Adrenal gland (tissue), 9 donors: ENCODE measurements at regions not wholly inside any gene's neighbourhood (a gene's known extent, or its start where the extent isn't known, plus 50 kb on each side); places are given as distances from the start of the nearest gene placed in this dataset.

Experiments used
- DNase-seq, 7 donors: peaks; one replicate each; pipeline ENCODE4 v3.0.0-alpha.2; 2019 to 2020
- H3K27ac ChIP-seq, 5 donors: fragments of 200-600 bp; sonication (generic) in 4 of 5; 1 replicate in 3 of 5; 2 replicates in 2 of 5; pipeline versions ENCODE4 v1.5.1 to v1.8.0; 2016 to 2020; ENCODE audit warnings: mild to moderate bottlenecking in 1 of 5
- H3K27me3 ChIP-seq: fragments of 200-600 bp; 2 replicates; pipeline ENCODE4 v1.8.0; 2021
- H3K36me3 ChIP-seq, 2 donors: fragments of 200-600 bp; replicated peaks in 1 of 2; 1 replicate in 1 of 2; 2 replicates in 1 of 2; pipeline versions ENCODE4 v1.5.1 to v1.8.0; 2018 to 2022
- H3K4me1 ChIP-seq, 2 donors: fragments of 200-600 bp; replicated peaks in 1 of 2; 1 replicate in 1 of 2; 2 replicates in 1 of 2; pipeline versions ENCODE4 v1.5.1 to v1.8.0; 2018 to 2021
- H3K4me3 ChIP-seq, 4 donors: fragments of 200-600 bp; sonication (generic) in 3 of 4; one replicate each; pipeline ENCODE4 v1.5.1; 2016 to 2018
- H3K9me3 ChIP-seq, 3 donors: fragments of 200-600 bp; sonication (generic) in 1 of 3; replicated peaks in 1 of 3; 1 replicate in 2 of 3; 2 replicates in 1 of 3; pipeline versions ENCODE4 v1.5.1 to v1.8.0; 2016 to 2021
- POLR2A ChIP-seq, 2 donors: fragments of 450-650 bp; IDR thresholded peaks; one replicate each; pipeline ENCODE4 v1.6.1; 2017; ENCODE audit warnings: antibody characterized with exemption in 2 of 2, mild to moderate bottlenecking in 2 of 2, moderate library complexity in 1 of 2
- WGBS, 4 donors: extraction: QIAGEN DNeasy Blood & Tissue Kit in 2 of 4; methylation state at CpG; one replicate each; pipeline versions ENCODE4 v1.1.5 to v1.1.7; 2013 to 2017; 5-methylcytosine and 5-hydroxymethylcytosine counted together
- intact Hi-C, 2 donors: fragments of 100-400 bp; cut with DNase I; formaldehyde crosslinking; loops; one replicate each; pipeline versions ENCODE4 v1.14.1 to v1.15.0; 2022 to 2023
- TF ChIP-seq, protein P1 (sequence below), 6 experiments: fragments of 450-650 bp in 4 of 6; fragments of 200-600 bp in 2 of 6; sonication (generic) in 1 of 6; IDR thresholded peaks; 1 replicate in 5 of 6; 2 replicates in 1 of 6; pipeline versions ENCODE4 v1.5.1 to v1.8.0; 2016 to 2021; ENCODE audit warnings: antibody characterized with exemption in 6 of 6, mild to moderate bottlenecking in 2 of 6, moderate library complexity in 1 of 6
- donor health status: healthy with polysubstance abuse.
- donor health status: Bipolar disorder and iron deficiency.
- donor health status: DM: yes; HTN: yes; CAD: no.
- donor health status: DM: no; HTN: no; CAD: no.
- donor health status: DM: no; HTN: no; CAD: no.

- 35 to 63% (median 57%) methylated on average over 2 of the region's 2 CpGs for WGBS, 4 donors
Observed at GRCh38 chr5:153086486-153086885, 404.0 kb upstream of the GRIA1 start.

DNA sequence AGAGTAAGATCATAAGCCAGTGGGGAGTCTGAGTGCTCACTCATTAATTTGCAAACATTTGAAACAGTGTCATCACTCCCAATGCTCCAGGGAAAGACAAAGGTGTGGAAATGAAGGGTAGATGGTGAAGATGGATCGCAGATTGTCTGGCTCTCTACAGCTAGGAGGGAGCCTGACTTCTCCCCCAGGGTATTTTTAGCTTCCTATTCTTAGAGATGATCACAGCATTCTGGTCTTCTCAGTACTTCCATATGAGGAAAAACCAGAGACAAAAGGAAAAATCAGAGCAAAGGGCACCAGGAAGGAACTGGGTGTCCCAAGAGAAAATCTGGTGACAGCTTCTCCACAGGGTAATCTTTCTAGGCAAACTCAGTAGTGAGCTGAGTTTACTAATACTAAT is 401.9 kb upstream of the GRIA1 start:
- Histone ChIP-seq H3K9me3 (no peaks in the 10 kb centered on the region), H3K4me3 (no peak overlapping the region), H3K27me3 (no peaks in the 10 kb centered on the region), H3K4me1 (no peaks in the 10 kb centered on the region), H3K27ac (no peak overlapping the region), H3K36me3 (no peaks in the 10 kb centered on the region)
- no peak for DNase-seq
- TF ChIP-seq POLR2A (IDR thresholded peaks at IDR 0.05), result no peak
- TF ChIP-seq, protein P1, sequence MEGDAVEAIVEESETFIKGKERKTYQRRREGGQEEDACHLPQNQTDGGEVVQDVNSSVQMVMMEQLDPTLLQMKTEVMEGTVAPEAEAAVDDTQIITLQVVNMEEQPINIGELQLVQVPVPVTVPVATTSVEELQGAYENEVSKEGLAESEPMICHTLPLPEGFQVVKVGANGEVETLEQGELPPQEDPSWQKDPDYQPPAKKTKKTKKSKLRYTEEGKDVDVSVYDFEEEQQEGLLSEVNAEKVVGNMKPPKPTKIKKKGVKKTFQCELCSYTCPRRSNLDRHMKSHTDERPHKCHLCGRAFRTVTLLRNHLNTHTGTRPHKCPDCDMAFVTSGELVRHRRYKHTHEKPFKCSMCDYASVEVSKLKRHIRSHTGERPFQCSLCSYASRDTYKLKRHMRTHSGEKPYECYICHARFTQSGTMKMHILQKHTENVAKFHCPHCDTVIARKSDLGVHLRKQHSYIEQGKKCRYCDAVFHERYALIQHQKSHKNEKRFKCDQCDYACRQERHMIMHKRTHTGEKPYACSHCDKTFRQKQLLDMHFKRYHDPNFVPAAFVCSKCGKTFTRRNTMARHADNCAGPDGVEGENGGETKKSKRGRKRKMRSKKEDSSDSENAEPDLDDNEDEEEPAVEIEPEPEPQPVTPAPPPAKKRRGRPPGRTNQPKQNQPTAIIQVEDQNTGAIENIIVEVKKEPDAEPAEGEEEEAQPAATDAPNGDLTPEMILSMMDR (IDR thresholded peaks at IDR 0.05), result no peak
- intact Hi-C loops, result no loop called here
- 54 to 90% (median 86%) methylated on average over 1 of the region's 1 CpG for WGBS, 4 donors

More at GRCh38 chr5:153086486-153086885, 404.0 kb upstream of the GRIA1 start:
- TF ChIP-seq, protein P1 (IDR thresholded peaks at IDR 0.05), result no peak
- no peak for TF ChIP-seq POLR2A (IDR thresholded peaks at IDR 0.05)
- H3K4me3 ChIP-seq, result no peak overlapping the region
- DNase-seq, result no peak
- no peaks in the 10 kb centered on the region for H3K4me1 ChIP-seq
- H3K27me3 ChIP-seq, result no peaks in the 10 kb centered on the region
- no peaks in the 10 kb centered on the region for H3K9me3 ChIP-seq
- intact Hi-C loops, result no loop called here
- H3K27ac ChIP-seq, result no peak overlapping the region
- no peaks in the 10 kb centered on the region for H3K36me3 ChIP-seq

DNA sequence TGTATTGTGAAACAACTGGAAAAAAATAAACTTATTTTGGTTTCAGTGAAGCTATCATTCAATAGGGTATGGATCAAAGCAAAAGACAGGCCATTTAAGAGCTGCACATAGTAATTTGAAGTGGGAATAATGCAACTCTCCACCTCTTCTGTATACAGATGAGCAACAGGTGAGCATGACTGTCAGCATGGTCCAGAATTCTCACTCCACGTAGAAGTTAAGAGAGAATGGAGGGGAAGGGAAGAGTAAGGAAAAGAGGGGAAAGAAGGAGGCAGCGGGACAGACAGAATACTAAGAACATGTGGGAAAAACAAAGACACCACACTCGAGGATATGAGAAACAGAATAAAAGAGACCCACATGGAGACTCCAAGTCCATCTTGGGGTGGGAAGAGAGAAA is 396.1 kb upstream of the GRIA1 start:
- no peaks in the 10 kb centered on the region for H3K36me3 ChIP-seq
- no peak overlapping the region for H3K4me3 ChIP-seq
- H3K4me1 ChIP-seq, result no peaks in the 10 kb centered on the region
- no peak overlapping the region for H3K27ac ChIP-seq
- no peak for TF ChIP-seq POLR2A (IDR thresholded peaks at IDR 0.05)
- TF ChIP-seq, protein P1 (IDR thresholded peaks at IDR 0.05), result no peak
- WGBS, 4 donors, result 54 to 82% (median 70%) methylated on average over 3 of the region's 3 CpGs
- intact Hi-C loops, result no loop called here
- no peaks in the 10 kb centered on the region for H3K9me3 ChIP-seq
- no peak for DNase-seq
- no peaks in the 10 kb centered on the region for H3K27me3 ChIP-seq

DNA sequence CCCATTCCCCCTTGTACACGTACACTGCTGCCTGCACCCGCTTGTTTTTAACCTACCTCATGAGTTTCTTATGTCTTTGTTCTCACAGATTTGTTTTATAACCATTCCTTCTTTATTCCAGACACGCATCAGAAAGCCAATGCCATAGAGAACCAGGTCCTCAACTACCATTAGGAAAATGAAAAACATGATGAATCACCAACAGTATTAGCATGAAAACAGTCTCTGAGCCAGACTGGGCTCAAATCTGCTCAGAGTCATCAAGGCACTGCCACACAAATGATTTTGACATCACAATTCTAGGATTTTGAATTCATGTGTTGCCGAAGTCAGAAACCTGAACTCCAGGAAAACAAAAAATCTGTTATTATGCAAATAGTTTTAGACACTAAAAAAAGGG is 394.1 kb upstream of the GRIA1 start:
- no peak for DNase-seq
- Histone ChIP-seq H3K27ac (no peak overlapping the region), H3K36me3 (no peaks in the 10 kb centered on the region), H3K4me3 (no peak overlapping the region), H3K27me3 (no peaks in the 10 kb centered on the region), H3K4me1 (no peaks in the 10 kb centered on the region), H3K9me3 (no peaks in the 10 kb centered on the region)
- intact Hi-C loops, result no loop called here
- TF ChIP-seq, protein P1 (IDR thresholded peaks at IDR 0.05), result no peak
- TF ChIP-seq POLR2A (IDR thresholded peaks at IDR 0.05), result no peak
- WGBS, 4 donors, result 84 to 89% (median 86%) methylated on average over 4 of the region's 4 CpGs
